Memory B cell (primary cell): ENCODE measurements at regions not wholly inside any gene's neighbourhood (a gene's known extent, or its start where the extent isn't known, plus 50 kb on each side); places are given as distances from the start of the nearest gene placed in this dataset.

ENCODE experiments used
- ATAC-seq: fragments of 150-1000 bp; cut with Tn5 transposase; 2 replicates; pipeline ENCODE4 v1.10.0; 2021; ENCODE audit warnings: low read depth, mild to moderate bottlenecking, moderate library complexity
- DNase-seq, 2 donors: peaks; one replicate each; pipeline ENCODE4 v3.0.0; 2022; ENCODE audit warnings: low spot score in 2 of 2
- H3K27ac Mint-ChIP-seq: one replicate; pipeline ENCODE4 v1.8.0; 2022; ENCODE audit warnings: mild to moderate bottlenecking, moderate library complexity, mixed read lengths
- H3K27me3 Mint-ChIP-seq: one replicate; pipeline ENCODE4 v1.8.0; 2022; ENCODE audit warnings: mixed read lengths
- H3K36me3 Mint-ChIP-seq: one replicate; pipeline ENCODE4 v1.8.0; 2022; ENCODE audit warnings: mild to moderate bottlenecking, mixed read lengths
- H3K4me1 Mint-ChIP-seq: one replicate; pipeline ENCODE4 v1.8.0; 2022; ENCODE audit warnings: mixed read lengths
- H3K4me3 Mint-ChIP-seq: one replicate; pipeline ENCODE4 v1.8.0; 2022; ENCODE audit warnings: mild to moderate bottlenecking, moderate library complexity, mixed read lengths
- H3K9me3 Mint-ChIP-seq: one replicate; pipeline ENCODE4 v1.8.0; 2022; ENCODE audit warnings: mixed read lengths

GRCh38 chr14:101442451-101442850 lies 118.8 kb upstream of the DIO3 start:
- Mint-ChIP-seq H3K27me3 (peaks cover 2% of the 10 kb centered on the region), H3K27ac (no peak overlapping the region), H3K9me3 (no peaks in the 10 kb centered on the region), H3K4me3 (no peak overlapping the region), H3K4me1 (no peaks in the 10 kb centered on the region), H3K36me3 (no peaks in the 10 kb centered on the region)
- DNase-seq (no peak), ATAC-seq (no peak)

DNA sequence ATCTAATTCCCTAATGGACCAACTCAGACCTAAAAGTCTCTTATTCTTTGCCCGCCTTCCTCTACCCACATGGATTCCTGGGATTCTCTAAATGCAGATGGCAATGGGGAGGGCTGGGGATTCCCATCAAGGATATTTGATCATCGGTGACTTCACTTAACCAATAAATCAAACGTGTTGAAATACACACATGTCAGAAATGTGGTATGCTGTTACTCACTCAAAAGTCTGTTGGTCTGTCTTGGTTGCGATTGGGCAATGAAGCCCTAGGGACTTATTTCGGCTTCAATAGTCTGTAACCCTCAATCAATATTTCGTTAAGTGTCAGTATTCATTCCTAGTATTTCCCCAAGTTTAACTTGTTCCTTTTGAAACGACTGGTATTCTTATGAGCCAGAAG lies 117.2 kb upstream of the DIO3 start:
- no peaks in the 10 kb centered on the region for H3K9me3 Mint-ChIP-seq
- ATAC-seq (no peak), DNase-seq (no peak)
- no peak overlapping the region for H3K27ac Mint-ChIP-seq
- H3K36me3 Mint-ChIP-seq, result no peaks in the 10 kb centered on the region
- H3K4me3 Mint-ChIP-seq, result no peak overlapping the region
- H3K27me3 Mint-ChIP-seq, result peaks cover 2% of the 10 kb centered on the region
- H3K4me1 Mint-ChIP-seq, result no peaks in the 10 kb centered on the region

- Mint-ChIP-seq H3K36me3 (no peaks in the 10 kb centered on the region), H3K4me1 (no peaks in the 10 kb centered on the region), H3K4me3 (no peak overlapping the region), H3K27me3 (peaks cover 2% of the 10 kb centered on the region), H3K9me3 (no peaks in the 10 kb centered on the region), H3K27ac (no peak overlapping the region)
- no peak for DNase-seq
- no peak for ATAC-seq
Observed at GRCh38 chr14:101445278-101445677, 116.0 kb upstream of the DIO3 start.

DNA sequence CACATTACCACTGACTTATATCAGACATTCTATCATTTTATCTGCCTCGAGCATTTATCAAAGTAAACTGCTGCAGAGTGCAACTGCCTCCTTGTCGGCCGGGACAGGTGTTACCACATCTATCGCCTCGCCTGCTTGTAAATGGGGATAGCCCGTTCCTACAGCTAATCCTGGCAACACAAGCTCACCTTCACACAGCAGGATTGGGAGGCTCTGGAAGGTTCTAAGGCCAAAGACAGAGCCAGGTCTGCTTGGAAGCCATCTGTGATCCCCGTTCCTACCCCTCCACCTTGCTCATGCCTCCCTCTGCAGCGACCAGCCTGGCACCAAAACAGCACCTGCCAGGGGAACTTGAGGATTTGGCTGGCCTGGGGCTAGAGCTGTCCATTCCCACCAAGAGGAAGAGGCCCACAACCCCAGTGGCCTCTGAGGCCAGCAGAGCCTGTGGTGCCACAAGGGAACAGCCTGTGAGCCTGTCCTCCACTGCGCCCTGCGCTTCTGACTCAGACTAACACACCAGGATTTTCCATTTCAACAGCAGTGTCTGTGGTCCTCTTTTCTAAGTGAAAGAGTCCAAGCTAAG lies 114.8 kb upstream of the DIO3 start:
- peaks cover 2% of the 10 kb centered on the region for H3K27me3 Mint-ChIP-seq
- H3K9me3 Mint-ChIP-seq, result no peaks in the 10 kb centered on the region
- DNase-seq, result no peak
- no peaks in the 10 kb centered on the region for H3K4me1 Mint-ChIP-seq
- H3K4me3 Mint-ChIP-seq, result no peak overlapping the region
- no peak overlapping the region for H3K27ac Mint-ChIP-seq
- H3K36me3 Mint-ChIP-seq, result no peaks in the 10 kb centered on the region
- no peak for ATAC-seq

DNA sequence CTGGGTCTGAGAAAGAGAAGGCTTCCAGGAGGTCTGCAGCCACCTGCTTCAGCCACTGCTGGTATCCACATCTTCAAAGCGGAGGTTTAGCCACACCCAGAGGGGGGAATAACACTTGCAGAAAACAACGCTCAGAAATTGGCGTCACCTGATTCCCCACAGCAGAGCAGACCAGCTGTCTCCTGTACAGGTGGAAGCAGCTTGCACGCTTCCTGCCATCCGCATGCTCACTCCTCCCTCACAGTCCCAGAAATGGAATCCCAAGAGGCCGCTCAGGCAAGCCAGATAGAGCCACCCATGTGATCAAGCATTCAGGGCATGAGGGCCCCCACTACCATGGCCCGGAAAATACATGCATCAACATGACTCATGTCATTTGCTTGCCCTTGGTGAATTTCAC lies 112.2 kb upstream of the DIO3 start:
- H3K4me1 Mint-ChIP-seq, result no peaks in the 10 kb centered on the region
- H3K36me3 Mint-ChIP-seq, result no peaks in the 10 kb centered on the region
- ATAC-seq (no peak), DNase-seq (no peak)
- H3K27me3 Mint-ChIP-seq, result no peaks in the 10 kb centered on the region
- H3K9me3 Mint-ChIP-seq, result no peaks in the 10 kb centered on the region
- no peak overlapping the region for H3K4me3 Mint-ChIP-seq
- H3K27ac Mint-ChIP-seq, result no peak overlapping the region

DNA sequence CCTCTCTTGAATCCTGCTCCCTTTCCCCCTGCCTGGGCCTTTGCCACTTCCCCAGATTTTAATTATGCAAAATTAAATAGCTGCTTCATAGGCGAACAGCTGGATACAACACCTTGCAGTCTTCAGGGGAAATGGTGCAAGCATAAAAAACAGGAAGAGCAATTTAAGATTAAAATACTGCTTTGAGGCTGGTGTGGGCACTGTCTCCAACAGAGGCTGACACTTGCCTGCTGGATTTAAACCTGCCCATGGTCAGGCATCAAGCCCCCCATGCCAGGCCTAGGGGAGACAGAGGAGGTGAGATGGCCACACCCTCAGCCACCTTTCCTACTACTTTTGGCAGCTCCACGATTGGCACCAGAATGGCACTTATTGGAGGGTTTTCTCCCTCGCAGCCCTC lies 110.1 kb upstream of the DIO3 start:
- no peak for DNase-seq
- Mint-ChIP-seq H3K4me1 (no peaks in the 10 kb centered on the region), H3K36me3 (no peaks in the 10 kb centered on the region), H3K27ac (no peak overlapping the region), H3K9me3 (peaks cover 2% of the 10 kb centered on the region), H3K4me3 (no peak overlapping the region), H3K27me3 (peaks cover 8% of the 10 kb centered on the region)
- ATAC-seq, result no peak

GRCh38 chr14:101453225-101453624 lies 108.1 kb upstream of the DIO3 start:
- no peak overlapping the region for H3K4me3 Mint-ChIP-seq
- H3K27me3 Mint-ChIP-seq, result peaks cover 15% of the 10 kb centered on the region
- no peak for ATAC-seq
- H3K9me3 Mint-ChIP-seq, result peaks cover 2% of the 10 kb centered on the region
- no peak for DNase-seq
- H3K36me3 Mint-ChIP-seq, result no peaks in the 10 kb centered on the region
- H3K4me1 Mint-ChIP-seq, result no peaks in the 10 kb centered on the region
- no peak overlapping the region for H3K27ac Mint-ChIP-seq

DNA sequence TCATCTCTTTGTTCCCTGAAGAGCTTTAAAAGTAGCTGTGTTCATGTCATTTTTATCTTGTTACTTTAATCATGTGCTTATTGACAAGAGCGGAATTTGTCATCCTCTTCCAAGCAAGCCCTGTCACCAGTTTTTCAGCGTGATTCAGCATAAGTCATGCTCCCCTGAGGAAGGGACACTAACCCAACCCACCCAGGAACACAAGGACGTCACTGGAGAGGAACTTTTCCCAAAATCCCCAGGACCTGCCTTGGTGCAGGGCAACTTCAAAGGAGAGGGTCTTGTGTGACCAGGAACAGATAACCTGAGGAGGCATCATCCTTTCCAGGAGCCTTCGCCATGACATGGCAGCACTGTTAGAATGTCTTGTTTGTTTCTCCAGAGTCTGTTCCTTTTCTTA lies 107.1 kb upstream of the DIO3 start:
- no peak overlapping the region for H3K4me3 Mint-ChIP-seq
- H3K27ac Mint-ChIP-seq, result no peak overlapping the region
- DNase-seq (no peak), ATAC-seq (no peak)
- H3K4me1 Mint-ChIP-seq, result no peaks in the 10 kb centered on the region
- H3K9me3 Mint-ChIP-seq, result peaks cover 2% of the 10 kb centered on the region
- peaks cover 15% of the 10 kb centered on the region for H3K27me3 Mint-ChIP-seq
- H3K36me3 Mint-ChIP-seq, result no peaks in the 10 kb centered on the region

DNA sequence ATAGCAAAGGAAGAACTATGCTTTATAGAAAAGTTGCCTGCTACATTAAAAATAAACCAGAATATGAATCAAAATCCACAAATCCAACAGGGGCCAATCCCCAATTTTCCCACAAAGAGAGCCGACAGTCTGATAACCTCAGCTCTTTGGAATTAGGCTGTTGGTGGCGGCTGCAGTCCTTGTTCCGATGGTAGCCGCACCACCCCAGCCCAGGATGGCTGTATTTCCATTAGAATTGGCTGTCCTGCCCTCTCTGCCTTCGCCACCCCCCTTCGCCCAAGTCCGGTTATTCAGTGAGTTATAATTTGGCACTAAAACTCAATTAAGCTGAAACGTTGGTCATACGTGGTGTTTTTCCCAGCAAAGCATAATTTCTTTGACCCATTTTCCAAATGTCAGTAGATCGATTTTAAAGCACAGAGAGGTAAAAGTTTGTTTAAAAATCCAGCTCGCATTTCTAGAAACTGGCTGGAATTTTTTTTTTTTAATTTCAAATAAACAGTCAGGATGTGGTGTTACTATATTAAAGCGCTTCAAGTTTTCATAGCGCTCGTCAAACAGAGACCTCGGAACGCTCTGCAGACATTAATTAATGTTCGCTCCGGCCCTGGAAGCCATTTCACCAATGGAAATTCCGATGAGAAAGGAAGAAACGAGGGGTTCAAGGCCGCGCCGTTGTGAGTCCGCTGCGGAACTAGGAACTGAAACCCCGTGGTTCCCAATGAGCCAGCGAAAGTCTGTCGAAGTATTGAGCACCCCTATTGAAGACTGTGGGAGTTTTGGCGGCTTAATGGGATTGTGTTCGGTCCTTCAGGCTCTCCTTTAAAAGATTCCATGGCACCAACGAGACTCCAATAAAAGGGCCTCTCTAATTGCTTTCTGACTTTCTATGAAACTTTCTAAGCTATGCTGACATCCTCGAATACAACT lies 104.8 kb upstream of the DIO3 start:
- DNase-seq (no peak), ATAC-seq (no peak)
- Mint-ChIP-seq H3K27me3 (peaks cover 19% of the 10 kb centered on the region), H3K36me3 (no peaks in the 10 kb centered on the region), H3K4me1 (no peaks in the 10 kb centered on the region), H3K4me3 (no peak overlapping the region), H3K27ac (no peak overlapping the region), H3K9me3 (peaks cover 2% of the 10 kb centered on the region)

- H3K27ac Mint-ChIP-seq, result no peak overlapping the region
- no peak for DNase-seq
- H3K4me1 Mint-ChIP-seq, result no peaks in the 10 kb centered on the region
- H3K9me3 Mint-ChIP-seq, result peaks cover 2% of the 10 kb centered on the region
- ATAC-seq, result no peak
- peaks cover 19% of the 10 kb centered on the region for H3K27me3 Mint-ChIP-seq
- no peaks in the 10 kb centered on the region for H3K36me3 Mint-ChIP-seq
- no peak overlapping the region for H3K4me3 Mint-ChIP-seq
Observed at GRCh38 chr14:101457301-101457935, 103.9 kb upstream of the DIO3 start.

GRCh38 chr14:101457936-101458740 lies 103.2 kb upstream of the DIO3 start:
- H3K27ac Mint-ChIP-seq, result no peak overlapping the region
- H3K36me3 Mint-ChIP-seq, result no peaks in the 10 kb centered on the region
- peaks cover 2% of the 10 kb centered on the region for H3K9me3 Mint-ChIP-seq
- H3K27me3 Mint-ChIP-seq, result peaks cover 19% of the 10 kb centered on the region
- H3K4me3 Mint-ChIP-seq, result no peak overlapping the region
- ATAC-seq (no peak), DNase-seq (no peak)
- H3K4me1 Mint-ChIP-seq, result no peaks in the 10 kb centered on the region

- ATAC-seq (no peak), DNase-seq (no peak)
- Mint-ChIP-seq H3K9me3 (peaks cover 2% of the 10 kb centered on the region), H3K27ac (no peak overlapping the region), H3K4me1 (no peaks in the 10 kb centered on the region), H3K27me3 (peaks cover 19% of the 10 kb centered on the region), H3K4me3 (no peak overlapping the region), H3K36me3 (no peaks in the 10 kb centered on the region)
Observed at GRCh38 chr14:101458741-101459550, 102.3 kb upstream of the DIO3 start.

DNA sequence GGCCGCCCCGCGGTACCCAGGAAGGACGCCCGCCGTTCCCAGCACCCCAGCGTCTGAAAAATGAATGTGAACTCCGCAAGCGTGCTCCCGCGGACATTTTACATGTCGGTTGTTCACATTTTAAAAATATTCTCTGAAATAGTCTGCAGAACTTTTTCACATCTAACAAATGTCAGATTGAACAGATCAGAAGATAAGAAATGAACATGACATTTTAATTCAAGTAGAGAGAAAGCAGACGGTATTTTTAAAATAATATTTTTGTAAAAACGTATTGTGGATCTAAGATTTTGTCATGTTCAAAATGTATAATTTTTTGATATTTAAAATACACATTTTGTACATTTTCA lies 101.8 kb upstream of the DIO3 start:
- Mint-ChIP-seq H3K27me3 (peaks cover 19% of the 10 kb centered on the region), H3K4me1 (no peaks in the 10 kb centered on the region), H3K4me3 (no peak overlapping the region), H3K27ac (no peak overlapping the region), H3K9me3 (peaks cover 2% of the 10 kb centered on the region), H3K36me3 (no peaks in the 10 kb centered on the region)
- DNase-seq, result no peak
- no peak for ATAC-seq
